ENCODE measurements at regions not wholly inside any gene's neighbourhood (a gene's known extent, or its start where the extent isn't known, plus 50 kb on each side); places are given as distances from the start of the nearest gene placed in this dataset.

DNA sequence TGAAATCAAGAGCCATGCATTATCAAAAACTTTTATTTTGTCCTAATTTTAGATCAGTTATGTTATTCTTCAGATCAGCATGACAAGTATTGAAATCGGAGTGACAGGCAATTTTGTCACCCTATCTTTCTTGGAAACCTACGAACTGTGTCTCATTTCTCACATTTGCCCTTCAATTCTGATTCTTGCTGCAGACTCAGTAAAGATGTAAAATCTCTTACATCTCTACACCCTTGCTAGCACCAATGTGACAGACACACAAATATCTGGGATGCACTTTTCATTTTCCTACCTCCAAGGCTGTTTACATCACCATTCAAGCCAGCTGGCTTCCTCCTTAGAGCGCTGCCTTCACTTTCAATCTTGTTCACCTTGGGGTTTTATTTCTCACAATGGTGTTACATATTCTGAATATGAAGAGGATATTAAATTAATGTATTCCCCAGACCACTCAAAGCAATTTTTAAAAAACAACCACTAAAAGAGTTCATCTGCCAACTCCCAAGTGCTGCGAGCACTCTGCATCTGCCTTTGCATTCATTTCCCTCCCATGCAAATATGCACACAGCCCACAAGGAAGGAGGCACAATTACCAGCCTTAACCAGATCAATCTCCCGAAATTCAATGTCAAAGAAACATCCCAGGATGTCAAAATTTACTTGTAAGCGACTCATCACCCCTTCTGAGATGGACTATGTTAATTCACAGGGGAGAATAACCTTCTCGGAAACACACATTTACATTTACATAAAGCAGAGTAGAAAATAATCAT lies 164.3 kb downstream of the ENC1 start:
- Histone ChIP-seq H3K4me3 (no peak overlapping the region), H3K4me2 (no peak overlapping the region), H3K27me3 (no peaks in the 10 kb centered on the region), H3K27ac (no peak overlapping the region), H4K20me1 (no peaks in the 10 kb centered on the region), H3K36me3 (no peaks in the 10 kb centered on the region), H3K9me3 (replicated peaks in 1 of 11) (no peaks in the 10 kb centered on the region), H3K4me1 (no peaks in the 10 kb centered on the region), H3K9ac (no peak overlapping the region)
- TF ChIP-seq Cebpa-rat (IDR thresholded peaks at IDR 0.05): no peak

DNA sequence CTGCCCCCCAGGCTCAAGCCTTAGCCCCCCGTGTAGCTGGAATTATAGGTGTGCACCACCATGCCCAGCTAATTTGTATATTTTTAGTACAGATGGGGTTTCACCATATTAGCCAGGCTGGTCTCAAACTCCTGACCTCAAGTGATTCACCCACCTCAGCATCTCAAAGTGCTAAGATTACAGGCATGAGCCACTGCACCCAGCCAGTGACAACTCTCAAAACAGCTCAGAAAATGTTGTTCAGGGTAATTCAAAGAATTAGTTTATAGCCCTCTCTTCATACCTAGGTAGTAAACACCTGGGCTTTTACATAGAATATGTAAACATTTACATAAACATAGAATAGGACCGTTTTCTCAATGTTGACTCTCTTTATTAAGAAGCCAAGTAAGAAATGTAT lies 168.7 kb downstream of the ENC1 start:
- Histone ChIP-seq H3K36me3 (no peaks in the 10 kb centered on the region), H3K4me1 (peaks cover 0 to 12% (median 0%) of the 10 kb centered on the region in 10 experiments; a peak in 5 of 20 replicates), H3K9me3 (replicated peaks in 1 of 11) (peaks cover 0 to 17% (median 0%) of the 10 kb centered on the region in 11 experiments; a peak in 3 of 22 replicates), H3K27me3 (no peaks in the 10 kb centered on the region), H3K9ac (no peak overlapping the region), H3K4me2 (no peak overlapping the region), H3K27ac (no peak overlapping the region), H3K4me3 (no peak overlapping the region), H4K20me1 (no peaks in the 10 kb centered on the region)
- TF ChIP-seq Cebpa-rat (IDR thresholded peaks at IDR 0.05): no peak

DNA sequence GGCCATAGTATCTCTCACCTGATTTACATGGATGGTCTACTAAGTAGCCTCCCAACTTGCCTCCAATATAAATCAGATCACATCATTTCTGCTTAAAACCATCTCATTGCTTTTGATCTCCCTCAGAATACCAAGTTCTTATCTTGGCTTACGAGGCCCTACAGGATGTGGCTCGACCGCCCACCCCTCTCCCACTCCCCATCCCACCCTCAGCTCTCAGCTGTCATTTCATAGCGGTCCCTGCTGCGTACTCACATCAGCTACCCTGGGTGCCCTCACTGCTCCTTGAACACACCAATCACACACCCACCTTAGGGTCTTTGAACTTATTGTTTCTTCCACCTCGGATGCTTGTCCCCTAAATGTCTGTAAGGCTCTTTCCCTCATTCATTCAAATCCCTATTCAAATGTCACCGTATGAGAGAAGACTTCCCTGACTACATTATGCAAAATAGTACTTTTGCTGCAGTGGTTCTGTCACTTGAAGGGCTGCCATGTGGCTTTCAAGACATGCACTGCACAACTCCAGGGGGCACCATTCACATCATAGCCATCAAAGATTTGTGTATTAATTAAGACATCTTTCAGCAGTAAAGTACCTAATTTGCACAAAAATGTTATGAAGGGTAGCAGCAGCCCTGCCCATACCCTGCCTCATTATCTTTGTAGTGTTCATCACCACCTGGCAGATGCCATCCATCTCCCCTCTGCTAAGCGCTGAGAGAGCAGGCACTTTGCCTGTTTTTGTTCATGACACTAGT lies 171.1 kb downstream of the ENC1 start:
- H4K20me1 ChIP-seq: no peaks in the 10 kb centered on the region
- TF ChIP-seq Cebpa-rat (IDR thresholded peaks at IDR 0.05): no peak
- H3K27ac ChIP-seq: no peak overlapping the region

DNA sequence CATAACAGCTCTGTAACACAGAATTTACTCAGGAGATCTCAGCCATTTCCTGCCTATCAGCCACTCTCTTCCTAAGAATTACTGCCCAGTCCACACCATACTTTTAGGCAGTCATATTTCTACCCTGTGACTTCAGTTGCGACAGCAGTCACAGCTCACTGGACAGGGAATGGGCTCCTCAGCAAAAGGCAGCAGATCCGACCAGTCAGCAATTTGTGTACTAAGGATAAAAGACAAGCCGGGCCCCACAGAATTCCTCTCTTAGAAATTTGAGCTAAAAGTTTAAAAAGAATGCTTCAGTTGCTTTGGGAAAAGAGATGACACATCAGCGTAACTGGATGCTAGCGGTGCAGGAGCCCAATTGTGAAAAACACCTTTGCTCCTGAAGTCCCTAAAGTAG lies 172.1 kb downstream of the ENC1 start:
- Histone ChIP-seq H3K9me3 (replicated peaks in 1 of 11) (peaks cover 0 to 17% (median 0%) of the 10 kb centered on the region in 11 experiments; a peak in 3 of 22 replicates), H3K36me3 (no peaks in the 10 kb centered on the region), H3K4me2 (peak overlapping the region in 3 of 11 experiments; percentile 19 to 40 (median 22); a peak in 4 of 22 replicates), H3K4me3 (no peak overlapping the region), H3K4me1 (peaks cover 0 to 12% (median 0%) of the 10 kb centered on the region in 10 experiments; a peak in 5 of 20 replicates), H3K27ac (peak overlapping the region in 1 of 11 experiments; percentile 26; a peak in 1 of 22 replicates), H3K27me3 (no peaks in the 10 kb centered on the region), H4K20me1 (no peaks in the 10 kb centered on the region), H3K9ac (no peak overlapping the region)
- no peak for TF ChIP-seq Cebpa-rat (IDR thresholded peaks at IDR 0.05)

More for the DNA sequence above, 171.1 kb downstream of the ENC1 start:
- Histone ChIP-seq H3K4me3 (no peak overlapping the region), H3K4me1 (peaks cover 0 to 12% (median 0%) of the 10 kb centered on the region in 10 experiments; a peak in 5 of 20 replicates), H3K4me2 (no peak overlapping the region), H3K9ac (no peak overlapping the region), H3K36me3 (no peaks in the 10 kb centered on the region), H3K9me3 (replicated peaks in 1 of 11) (peaks cover 0 to 17% (median 0%) of the 10 kb centered on the region in 11 experiments; a peak in 3 of 22 replicates), H3K27me3 (no peaks in the 10 kb centered on the region)

DNA sequence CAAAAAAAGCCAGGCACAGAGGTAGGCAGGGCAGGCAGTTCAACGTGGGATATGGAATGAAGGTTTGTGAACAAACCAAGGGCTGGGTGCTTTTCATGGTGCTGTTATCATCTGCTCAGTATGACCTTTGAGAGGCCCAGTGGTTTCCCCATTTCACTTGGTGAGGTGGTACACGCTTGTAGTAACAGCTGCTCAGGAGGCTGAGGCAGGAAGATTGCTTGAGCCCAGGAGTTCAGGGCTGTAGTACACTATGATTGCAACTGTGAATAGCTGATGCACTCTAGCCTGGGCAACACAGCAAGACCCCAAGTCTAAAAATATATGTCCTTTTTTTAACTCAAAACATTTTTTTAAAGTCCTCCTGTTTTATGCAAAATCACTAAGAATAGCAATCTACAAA lies 174.8 kb downstream of the ENC1 start:
- TF ChIP-seq Cebpa-rat (IDR thresholded peaks at IDR 0.05): no peak
- Histone ChIP-seq H3K4me1 (peaks cover 0 to 12% (median 0%) of the 10 kb centered on the region in 10 experiments; a peak in 5 of 20 replicates), H4K20me1 (no peaks in the 10 kb centered on the region), H3K27ac (no peak overlapping the region), H3K36me3 (no peaks in the 10 kb centered on the region), H3K4me2 (no peak overlapping the region), H3K4me3 (no peak overlapping the region), H3K9ac (no peak overlapping the region), H3K27me3 (no peaks in the 10 kb centered on the region), H3K9me3 (replicated peaks in 1 of 11) (peaks cover 0 to 17% (median 0%) of the 10 kb centered on the region in 11 experiments; a peak in 3 of 22 replicates)

DNA sequence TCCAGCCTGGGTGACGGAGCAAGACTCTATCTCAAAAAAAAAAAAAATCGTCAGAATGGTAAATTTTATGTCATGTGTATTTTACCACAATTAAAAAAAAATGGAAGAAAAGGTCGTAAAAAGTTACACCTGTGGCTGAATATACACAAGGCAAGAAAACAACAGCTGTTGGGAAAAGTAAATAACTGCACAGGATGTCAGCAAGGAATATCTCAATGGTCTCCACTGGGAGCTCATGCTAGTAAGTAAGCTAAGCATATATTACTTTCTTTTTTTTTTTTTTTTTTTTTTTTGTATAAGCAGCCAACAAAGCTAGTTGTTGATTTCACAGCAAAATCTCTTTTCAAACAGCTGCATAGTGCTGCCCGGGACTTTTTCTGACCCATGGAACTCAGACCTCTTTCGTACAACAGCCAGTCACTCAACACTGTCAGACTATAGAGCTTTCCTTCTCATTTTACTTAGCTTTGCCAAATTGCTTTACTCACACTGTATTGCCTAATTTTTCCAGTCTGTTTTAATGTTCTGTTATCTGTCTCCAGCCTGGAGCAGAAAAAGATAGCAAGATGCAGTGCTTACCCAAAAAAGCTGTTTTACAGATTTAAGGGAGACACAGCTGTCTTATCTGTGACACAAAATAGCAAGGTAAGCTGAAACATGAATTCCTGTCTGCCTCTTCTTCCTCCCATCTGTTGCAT lies 175.9 kb downstream of the ENC1 start:
- TF ChIP-seq Cebpa-rat (IDR thresholded peaks at IDR 0.05): no peak
- Histone ChIP-seq H3K27ac (no peak overlapping the region), H3K4me3 (no peak overlapping the region), H3K27me3 (no peaks in the 10 kb centered on the region), H3K4me2 (no peak overlapping the region), H3K9ac (no peak overlapping the region), H4K20me1 (no peaks in the 10 kb centered on the region), H3K36me3 (no peaks in the 10 kb centered on the region), H3K9me3 (replicated peaks in 1 of 11) (peaks cover 0 to 17% (median 0%) of the 10 kb centered on the region in 11 experiments; a peak in 3 of 22 replicates), H3K4me1 (peaks cover 0 to 12% (median 0%) of the 10 kb centered on the region in 10 experiments; a peak in 5 of 20 replicates)

DNA sequence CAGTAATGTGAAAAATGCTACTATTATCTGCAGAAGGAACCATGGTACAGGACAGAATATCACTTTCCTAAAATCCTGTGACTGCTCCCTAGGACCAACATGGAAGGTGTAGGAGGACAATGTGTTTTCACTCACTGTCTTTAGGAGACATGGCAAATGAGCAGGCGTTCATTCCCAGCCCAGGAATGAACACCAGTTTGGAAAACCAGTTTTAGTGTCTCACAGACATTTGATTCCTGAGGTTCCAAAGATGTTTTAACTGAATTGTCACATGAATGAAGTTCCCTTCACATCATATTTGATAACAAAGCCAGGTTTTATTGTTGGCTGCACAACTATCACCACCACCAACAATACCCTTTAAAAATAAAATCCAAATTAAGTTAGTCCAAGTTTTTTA lies 178.2 kb downstream of the ENC1 start:
- Histone ChIP-seq H3K4me1 (no peaks in the 10 kb centered on the region), H3K9ac (no peak overlapping the region), H3K27ac (no peak overlapping the region), H4K20me1 (no peaks in the 10 kb centered on the region), H3K4me3 (no peak overlapping the region), H3K27me3 (no peaks in the 10 kb centered on the region), H3K9me3 (replicated peaks in 1 of 11) (peaks cover 0 to under 1% (median 0%) of the 10 kb centered on the region in 11 experiments; a peak in 1 of 22 replicates), H3K36me3 (no peaks in the 10 kb centered on the region), H3K4me2 (no peak overlapping the region)
- TF ChIP-seq Cebpa-rat (IDR thresholded peaks at IDR 0.05): no peak

DNA sequence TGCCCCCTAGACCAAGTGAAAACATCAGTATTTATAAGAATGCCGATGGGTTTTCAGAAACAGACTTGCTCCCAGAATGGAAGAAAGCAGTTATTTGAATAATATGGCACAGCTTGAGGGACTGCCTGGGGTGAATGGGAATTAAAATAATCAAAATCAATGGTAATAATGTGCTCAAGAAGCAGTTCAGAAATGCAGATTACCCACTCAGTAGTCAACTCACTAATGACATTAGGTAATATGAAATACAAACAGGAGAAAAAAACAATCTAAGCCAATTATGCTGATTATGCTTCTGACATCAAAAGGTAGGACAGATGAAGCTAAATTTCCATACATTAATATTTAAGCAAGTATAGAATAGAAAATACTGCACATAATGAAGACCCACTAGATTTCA lies 179.3 kb downstream of the ENC1 start:
- H4K20me1 ChIP-seq: no peaks in the 10 kb centered on the region
- H3K27ac ChIP-seq: no peak overlapping the region
- H3K27me3 ChIP-seq: no peaks in the 10 kb centered on the region
- H3K4me1 ChIP-seq: no peaks in the 10 kb centered on the region
- no peak for TF ChIP-seq Cebpa-rat (IDR thresholded peaks at IDR 0.05)
- H3K36me3 ChIP-seq: no peaks in the 10 kb centered on the region
- no peaks in the 10 kb centered on the region for H3K9me3 ChIP-seq (replicated peaks in 1 of 11)
- no peak overlapping the region for H3K9ac ChIP-seq
- H3K4me3 ChIP-seq: no peak overlapping the region
- no peak overlapping the region for H3K4me2 ChIP-seq

DNA sequence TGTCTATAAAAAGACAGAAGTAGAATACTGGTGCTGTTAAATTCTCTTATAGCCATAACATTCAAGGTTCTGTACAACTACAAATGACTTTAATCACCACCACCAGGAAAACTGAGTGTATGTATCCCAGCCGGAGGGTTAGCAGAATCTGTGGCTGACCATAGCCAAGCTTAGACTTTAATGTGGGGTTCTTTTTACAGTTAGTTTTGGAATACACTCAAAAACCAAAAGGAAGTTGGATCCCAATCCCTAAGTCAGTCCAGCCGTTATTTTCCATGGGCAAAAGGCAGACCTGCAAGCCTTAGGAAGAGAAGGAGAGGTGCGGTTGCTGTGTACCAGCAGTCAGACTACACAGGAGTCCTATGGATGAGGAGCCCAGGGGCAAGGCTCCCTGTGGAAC lies 179.8 kb downstream of the ENC1 start:
- H3K9ac ChIP-seq: no peak overlapping the region
- H3K27ac ChIP-seq: no peak overlapping the region
- no peaks in the 10 kb centered on the region for H3K4me1 ChIP-seq
- H3K36me3 ChIP-seq: no peaks in the 10 kb centered on the region
- TF ChIP-seq Cebpa-rat (IDR thresholded peaks at IDR 0.05): no peak
- H3K4me3 ChIP-seq: no peak overlapping the region
- H3K27me3 ChIP-seq: no peaks in the 10 kb centered on the region
- H3K9me3 ChIP-seq (replicated peaks in 1 of 11): no peaks in the 10 kb centered on the region
- H4K20me1 ChIP-seq: no peaks in the 10 kb centered on the region
- no peak overlapping the region for H3K4me2 ChIP-seq
